MM.1S (cell line): ENCODE measurements at regions not wholly inside any gene's neighbourhood (a gene's known extent, or its start where the extent isn't known, plus 50 kb on each side); places are given as distances from the start of the nearest gene placed in this dataset.
"Not testable (repeated sequence)": the region's sequence is repeated elsewhere in the genome, so short reads cannot be mapped to it uniquely, and the experiment has no call there.

Experiments
- DNase-seq: peaks from one replicate; pipeline ENCODE4 v3.0.0-alpha.2; 2015
- H2AFZ ChIP-seq: fragments of 300-600 bp; sonication (generic); 2 replicates; pipeline ENCODE4 v1.6.0; 2016; ENCODE audit warnings: antibody characterized with exemption, low read length
- H3F3A ChIP-seq: fragments of 300-600 bp; sonication (generic); 2 replicates; pipeline ENCODE4 v1.6.1; 2016; ENCODE audit warnings: mild to moderate bottlenecking, antibody characterized with exemption, low read length, moderate library complexity, mixed read lengths; ENCODE audit not compliant: insufficient read depth
- H3K27ac ChIP-seq: fragments of 300-600 bp; sonication (generic); 2 replicates; pipeline ENCODE4 v1.5.1; 2016; ENCODE audit warnings: mild to moderate bottlenecking, low read length
- H3K27me3 ChIP-seq: fragments of 300-600 bp; sonication (generic); replicated peaks from 2 replicates; pipeline ENCODE4 v1.6.0; 2016; ENCODE audit warnings: low read length; ENCODE audit not compliant: insufficient read depth
- H3K36me3 ChIP-seq: fragments of 300-600 bp; sonication (generic); replicated peaks from 2 replicates; pipeline ENCODE4 v1.6.1; 2016; ENCODE audit warnings: mild to moderate bottlenecking, low read length, mixed read lengths; ENCODE audit not compliant: insufficient read depth
- H3K4me1 ChIP-seq: fragments of 300-600 bp; sonication (generic); 2 replicates; pipeline ENCODE4 v1.6.1; 2016; ENCODE audit warnings: low read length, mixed read lengths
- H3K4me2 ChIP-seq: fragments of 300-600 bp; sonication (generic); 2 replicates; pipeline ENCODE4 v1.6.0; 2016; ENCODE audit warnings: low read depth, low read length
- H3K4me3 ChIP-seq: fragments of 300-600 bp; sonication (generic); 2 replicates; pipeline ENCODE4 v1.5.1; 2016; ENCODE audit warnings: low read length, mixed read lengths
- H3K79me2 ChIP-seq: fragments of 300-600 bp; sonication (generic); 2 replicates; pipeline ENCODE4 v1.6.1; 2016; ENCODE audit warnings: mixed run types, low read length, mixed read lengths
- H3K9ac ChIP-seq: fragments of 300-600 bp; sonication (generic); 2 replicates; pipeline ENCODE4 v1.6.1; 2016; ENCODE audit warnings: low read length, mixed read lengths
- H3K9me2 ChIP-seq: fragments of 300-600 bp; sonication (generic); replicated peaks from 2 replicates; pipeline ENCODE4 v1.6.1; 2016; ENCODE audit warnings: mild to moderate bottlenecking, low read length, mixed read lengths; ENCODE audit not compliant: insufficient read depth
- H3K9me3 ChIP-seq: fragments of 300-600 bp; sonication (generic); replicated peaks from 2 replicates; pipeline ENCODE4 v1.6.1; 2016; ENCODE audit warnings: mild to moderate bottlenecking, low read length, mixed read lengths; ENCODE audit not compliant: insufficient read depth
- H4K20me1 ChIP-seq: fragments of 300-600 bp; sonication (generic); 2 replicates; pipeline ENCODE4 v1.6.1; 2016; ENCODE audit warnings: mild to moderate bottlenecking, low read length, moderate library complexity, mixed read lengths; ENCODE audit not compliant: insufficient read depth

DNA sequence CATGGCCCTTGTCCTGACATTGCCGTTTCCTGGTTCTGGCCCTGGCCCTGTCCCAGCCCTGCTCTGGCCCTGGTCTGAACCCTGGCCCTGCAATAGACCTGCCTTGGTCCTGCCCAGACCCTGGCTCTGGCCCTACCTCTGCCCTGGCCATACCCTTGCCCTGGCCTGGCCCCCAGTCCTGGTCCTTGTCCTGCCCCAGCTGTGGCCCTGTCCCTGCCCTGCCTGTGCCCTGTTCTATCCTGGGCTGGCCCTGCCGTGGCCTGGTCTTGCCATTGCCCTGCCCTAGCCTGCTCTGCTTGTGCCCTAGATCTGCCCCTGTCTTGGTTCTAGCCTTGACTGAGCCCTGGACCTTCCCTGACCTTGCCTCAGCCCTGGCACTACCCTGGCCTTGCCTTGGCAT, 1560.1 kb downstream of the RPIA start:
- H3K4me3 ChIP-seq, H3K27me3 ChIP-seq, H2AFZ ChIP-seq, DNase-seq, H3K4me1 ChIP-seq, H3F3A ChIP-seq, H3K9me3 ChIP-seq, H3K9me2 ChIP-seq, H3K79me2 ChIP-seq, H4K20me1 ChIP-seq, H3K27ac ChIP-seq, H3K9ac ChIP-seq, H3K4me2 ChIP-seq, H3K36me3 ChIP-seq: not testable (repeated sequence)

GRCh38 chr2:90253306-90253705, 1561.8 kb downstream of the RPIA start:
- H4K20me1 ChIP-seq, H3K79me2 ChIP-seq, H3K4me3 ChIP-seq, H3K4me2 ChIP-seq, H3K9ac ChIP-seq, H3K27ac ChIP-seq, H3K27me3 ChIP-seq, H2AFZ ChIP-seq, H3K4me1 ChIP-seq, H3F3A ChIP-seq, H3K9me2 ChIP-seq, DNase-seq, H3K36me3 ChIP-seq, H3K9me3 ChIP-seq: not testable (repeated sequence)

DNA sequence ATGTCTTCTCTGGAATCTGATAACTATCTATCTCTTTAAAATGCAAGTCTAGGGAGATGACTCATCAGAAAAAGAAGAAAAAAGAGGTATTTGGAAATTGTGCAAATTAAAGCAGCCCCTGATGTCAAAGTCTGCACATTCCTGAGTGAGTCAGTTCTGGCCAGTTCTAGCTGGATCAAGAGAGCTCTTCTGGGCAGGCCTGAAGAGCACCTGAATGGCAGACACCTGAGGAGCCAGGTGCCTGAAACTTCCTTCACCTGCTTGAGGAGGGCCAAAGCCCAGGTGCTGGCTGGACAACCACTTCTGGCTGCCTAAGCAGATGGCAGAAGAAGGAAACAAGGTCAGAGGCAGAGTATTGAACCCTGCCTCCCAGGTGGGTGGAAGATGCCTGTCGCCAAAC, 1575.4 kb downstream of the RPIA start:
- not testable (repeated sequence) for H3K9ac ChIP-seq, H3K79me2 ChIP-seq, H3K36me3 ChIP-seq, H3K9me2 ChIP-seq, H4K20me1 ChIP-seq, H3K4me2 ChIP-seq, H3K9me3 ChIP-seq, H3K4me3 ChIP-seq, H2AFZ ChIP-seq, H3F3A ChIP-seq, H3K4me1 ChIP-seq, H3K27ac ChIP-seq, H3K27me3 ChIP-seq
- DNase-seq: peak; percentile 2

- H3F3A ChIP-seq, DNase-seq, H3K9me3 ChIP-seq, H3K9ac ChIP-seq, H3K36me3 ChIP-seq, H2AFZ ChIP-seq, H3K79me2 ChIP-seq, H3K4me2 ChIP-seq, H3K27ac ChIP-seq, H3K4me1 ChIP-seq, H4K20me1 ChIP-seq, H3K4me3 ChIP-seq, H3K27me3 ChIP-seq, H3K9me2 ChIP-seq: not testable (repeated sequence)
Observed at GRCh38 chr2:90287751-90288150, 1596.3 kb downstream of the RPIA start.

- not testable (repeated sequence) for H3K36me3 ChIP-seq, H3F3A ChIP-seq, H3K9ac ChIP-seq, H3K79me2 ChIP-seq, H2AFZ ChIP-seq, H3K27me3 ChIP-seq, DNase-seq, H3K4me3 ChIP-seq, H3K9me2 ChIP-seq, H3K27ac ChIP-seq, H3K9me3 ChIP-seq, H3K4me1 ChIP-seq, H4K20me1 ChIP-seq, H3K4me2 ChIP-seq
Observed at GRCh38 chr2:90288396-90288795, 1596.9 kb downstream of the RPIA start.

DNA sequence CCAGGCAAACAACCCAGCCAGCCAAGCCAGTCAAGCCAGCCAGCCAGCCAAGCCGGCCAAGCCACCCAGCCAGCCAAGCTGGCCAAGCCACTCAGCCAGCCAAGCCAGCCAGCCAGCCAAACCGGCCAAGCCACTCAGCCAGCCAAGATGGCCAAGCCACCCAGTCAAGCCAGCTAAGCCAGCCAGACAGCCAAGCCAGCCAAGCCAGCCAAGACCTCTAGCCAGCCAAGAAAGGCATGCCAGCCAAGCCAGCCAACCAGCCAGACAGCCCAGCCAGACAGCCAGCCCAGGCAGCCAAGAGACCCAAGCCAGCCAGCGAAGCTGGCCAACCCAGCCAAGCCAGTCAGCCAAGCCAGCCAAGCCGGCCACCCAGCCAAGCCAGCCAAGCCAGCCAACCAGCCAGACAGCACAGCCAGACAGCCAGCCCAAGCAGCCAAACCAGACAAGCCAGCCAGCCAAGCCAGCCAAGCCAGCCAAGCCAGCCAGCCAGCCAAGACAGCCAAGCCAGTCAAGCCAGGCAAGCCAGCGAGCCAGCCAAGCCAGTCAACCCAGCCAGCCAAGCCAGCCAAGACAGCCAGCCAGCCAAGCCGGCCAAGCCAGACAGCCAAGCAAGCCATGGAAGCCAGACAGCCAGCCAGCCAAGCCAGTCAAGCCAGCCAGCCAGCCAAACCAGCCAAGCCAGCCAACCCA, 1598.0 kb downstream of the RPIA start:
- H3K9me2 ChIP-seq: not testable (repeated sequence)

DNA sequence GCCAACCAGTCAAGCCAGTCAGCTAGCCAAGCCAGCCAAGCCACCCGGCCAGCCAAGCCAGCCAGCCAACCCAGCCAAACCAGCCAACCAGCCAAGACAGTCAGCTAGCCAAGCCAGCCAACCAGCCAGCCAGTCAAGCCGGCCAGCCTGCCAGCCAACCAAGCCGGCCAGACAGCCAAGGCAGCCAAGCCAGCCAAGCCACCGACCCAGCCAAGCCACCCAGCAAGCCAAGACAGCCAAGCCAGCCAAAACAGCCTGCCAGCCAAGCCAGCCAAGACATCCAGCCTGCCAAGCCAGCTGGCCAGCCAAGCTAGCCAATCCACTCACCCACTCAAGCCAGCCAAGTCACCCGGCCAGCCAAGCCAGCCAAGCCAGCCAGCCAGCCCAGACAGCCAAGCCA, 1599.2 kb downstream of the RPIA start:
- H3K27ac ChIP-seq, H2AFZ ChIP-seq, H3K4me1 ChIP-seq, H3K79me2 ChIP-seq, H3K9ac ChIP-seq, H3K36me3 ChIP-seq, H4K20me1 ChIP-seq, H3K9me3 ChIP-seq, H3K27me3 ChIP-seq, DNase-seq, H3K9me2 ChIP-seq, H3K4me2 ChIP-seq, H3F3A ChIP-seq, H3K4me3 ChIP-seq: not testable (repeated sequence)

More for the DNA sequence above, 1598.0 kb downstream of the RPIA start:
- H3K4me3 ChIP-seq, H4K20me1 ChIP-seq, H3K36me3 ChIP-seq, H3K9ac ChIP-seq, H3K4me1 ChIP-seq, H3K79me2 ChIP-seq, DNase-seq, H3K27ac ChIP-seq, H3F3A ChIP-seq, H3K4me2 ChIP-seq, H3K9me3 ChIP-seq, H2AFZ ChIP-seq, H3K27me3 ChIP-seq: not testable (repeated sequence)

GRCh38 chr2:90291168-90291883, 1599.9 kb downstream of the RPIA start:
- H3K9me2 ChIP-seq, H4K20me1 ChIP-seq, H3K79me2 ChIP-seq, H3K4me1 ChIP-seq, H3F3A ChIP-seq, H3K9ac ChIP-seq, H3K9me3 ChIP-seq, H2AFZ ChIP-seq, H3K27ac ChIP-seq, H3K36me3 ChIP-seq, H3K4me3 ChIP-seq, H3K4me2 ChIP-seq, H3K27me3 ChIP-seq: not testable (repeated sequence)
- DNase-seq: peak; percentile 5
